ENCODE measurements at regions not wholly inside any gene's neighbourhood (a gene's known extent, or its start where the extent isn't known, plus 50 kb on each side); places are given as distances from the start of the nearest gene placed in this dataset.

DNA sequence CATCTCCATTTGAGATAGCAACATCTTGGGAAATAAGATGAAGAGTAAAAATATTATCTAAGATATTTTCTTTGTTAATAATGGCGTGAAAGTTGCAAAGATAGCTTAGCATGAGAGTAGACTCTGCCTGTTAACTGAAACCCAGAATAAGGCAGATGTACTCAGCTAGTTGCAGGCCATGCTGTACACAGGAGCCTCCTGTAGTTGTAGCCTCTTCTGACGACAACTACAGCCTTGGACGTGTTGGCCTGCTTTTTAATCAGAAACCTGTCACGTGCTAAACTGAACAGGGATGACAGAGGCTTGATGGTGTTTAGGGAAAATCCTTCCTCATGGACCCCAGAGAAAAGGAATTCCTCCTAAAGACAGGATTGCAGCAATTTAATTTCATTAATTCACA, 155.1 kb upstream of the TMEM229A start:
- TF ChIP-seq POLR2AphosphoS5 (IDR thresholded peaks at IDR 0.05; ENCODE audit: low read depth, low read length): no peak
- no peak for TF ChIP-seq POLR2A (IDR thresholded peaks at IDR 0.05; ENCODE audit: low read depth, low read length)
- TF ChIP-seq TAF1 (IDR thresholded peaks at IDR 0.05; ENCODE audit: low read depth, low read length): no peak
- TF ChIP-seq SPI1 (IDR thresholded peaks at IDR 0.05; ENCODE audit: low read depth, low read length): no peak
- TF ChIP-seq PAX5 (IDR thresholded peaks at IDR 0.05; ENCODE audit: insufficient read depth, low read length, severe bottlenecking): no peak
